ENCODE measurements at regions not wholly inside any gene's neighbourhood (a gene's known extent, or its start where the extent isn't known, plus 50 kb on each side); places are given as distances from the start of the nearest gene placed in this dataset.

DNA sequence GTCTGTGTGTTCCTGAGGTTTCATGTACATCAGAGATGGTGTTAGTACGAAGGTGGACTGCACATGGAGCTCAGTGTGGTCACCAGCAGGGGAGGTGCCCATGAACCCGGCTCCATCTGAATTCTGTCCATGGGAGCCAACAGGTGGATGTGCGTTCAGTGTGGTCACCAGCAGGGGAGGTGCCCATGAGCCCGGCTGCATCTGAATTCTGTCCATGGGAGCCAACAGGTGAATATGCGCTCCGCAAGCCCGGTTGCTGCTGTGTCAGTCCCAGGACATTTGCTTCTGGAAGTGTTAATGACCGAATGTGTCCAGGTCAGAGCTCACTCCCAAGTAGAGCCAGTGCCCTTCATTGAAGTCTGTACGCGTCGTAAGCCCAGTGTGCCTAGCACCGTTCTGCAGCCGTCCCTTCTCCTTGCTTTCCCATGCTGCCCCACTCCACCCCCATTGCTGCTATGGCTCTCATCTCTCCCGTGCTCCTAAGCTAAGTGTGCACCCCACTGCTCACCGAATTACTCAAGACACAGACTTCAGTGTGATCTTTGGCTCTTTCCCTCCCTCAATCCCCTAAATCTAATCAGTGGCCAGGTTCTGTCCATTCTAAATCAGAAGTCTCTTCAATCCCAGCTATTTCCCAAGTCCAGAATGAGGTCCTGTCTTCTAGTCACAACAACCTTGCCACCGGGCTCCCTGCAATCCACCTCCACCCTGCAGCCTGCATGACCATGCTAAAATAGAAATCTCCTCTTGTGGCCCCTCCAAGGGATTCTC is 352.4 kb downstream of the TCERG1L start:
- H3K9me3 ChIP-seq = peaks cover 3% of the 10 kb centered on the region
- no peak overlapping the region for H3K4me3 ChIP-seq
- no peaks in the 10 kb centered on the region for H3K36me3 ChIP-seq (ENCODE audit: low read depth)
- ATAC-seq = no peak
- TF ChIP-seq, protein P1, sequence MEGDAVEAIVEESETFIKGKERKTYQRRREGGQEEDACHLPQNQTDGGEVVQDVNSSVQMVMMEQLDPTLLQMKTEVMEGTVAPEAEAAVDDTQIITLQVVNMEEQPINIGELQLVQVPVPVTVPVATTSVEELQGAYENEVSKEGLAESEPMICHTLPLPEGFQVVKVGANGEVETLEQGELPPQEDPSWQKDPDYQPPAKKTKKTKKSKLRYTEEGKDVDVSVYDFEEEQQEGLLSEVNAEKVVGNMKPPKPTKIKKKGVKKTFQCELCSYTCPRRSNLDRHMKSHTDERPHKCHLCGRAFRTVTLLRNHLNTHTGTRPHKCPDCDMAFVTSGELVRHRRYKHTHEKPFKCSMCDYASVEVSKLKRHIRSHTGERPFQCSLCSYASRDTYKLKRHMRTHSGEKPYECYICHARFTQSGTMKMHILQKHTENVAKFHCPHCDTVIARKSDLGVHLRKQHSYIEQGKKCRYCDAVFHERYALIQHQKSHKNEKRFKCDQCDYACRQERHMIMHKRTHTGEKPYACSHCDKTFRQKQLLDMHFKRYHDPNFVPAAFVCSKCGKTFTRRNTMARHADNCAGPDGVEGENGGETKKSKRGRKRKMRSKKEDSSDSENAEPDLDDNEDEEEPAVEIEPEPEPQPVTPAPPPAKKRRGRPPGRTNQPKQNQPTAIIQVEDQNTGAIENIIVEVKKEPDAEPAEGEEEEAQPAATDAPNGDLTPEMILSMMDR (IDR thresholded peaks at IDR 0.05) = no peak
- DNase-seq = no peak
- intact Hi-C loops (cut with DNase I, micrococcal nuclease) = no loop called here
- no peaks in the 10 kb centered on the region for H3K4me1 ChIP-seq (ENCODE audit: low read depth)

DNA sequence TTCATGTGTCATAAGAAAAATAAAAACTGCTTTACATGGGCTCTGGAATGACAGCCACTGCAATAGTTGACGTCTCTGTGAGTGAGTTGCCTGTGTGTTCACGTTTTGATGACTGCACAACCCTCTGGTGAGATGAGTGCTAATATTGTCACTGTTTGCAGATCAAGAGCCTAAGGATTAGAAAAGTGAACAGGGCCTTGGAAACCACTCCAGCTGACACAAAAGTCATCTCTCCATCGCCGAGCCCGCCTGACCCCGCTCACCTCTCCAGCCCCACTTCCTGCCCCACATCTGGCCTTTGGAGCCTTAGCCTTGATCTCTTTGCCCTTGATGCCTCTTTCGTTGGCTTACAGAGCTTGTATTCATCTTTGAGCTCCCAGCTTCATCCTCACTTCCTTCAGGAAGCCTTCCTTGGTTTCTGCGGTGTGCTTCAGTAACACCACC is 351.7 kb downstream of the TCERG1L start:
- no peak for ATAC-seq
- TF ChIP-seq, protein P1 (IDR thresholded peaks at IDR 0.05) = no peak
- H3K4me1 ChIP-seq (ENCODE audit: low read depth) = no peaks in the 10 kb centered on the region
- peaks cover 3% of the 10 kb centered on the region for H3K9me3 ChIP-seq
- DNase-seq = no peak
- H3K4me3 ChIP-seq = no peak overlapping the region
- H3K36me3 ChIP-seq (ENCODE audit: low read depth) = no peaks in the 10 kb centered on the region
- intact Hi-C loops (cut with DNase I, micrococcal nuclease) = no loop called here

DNA sequence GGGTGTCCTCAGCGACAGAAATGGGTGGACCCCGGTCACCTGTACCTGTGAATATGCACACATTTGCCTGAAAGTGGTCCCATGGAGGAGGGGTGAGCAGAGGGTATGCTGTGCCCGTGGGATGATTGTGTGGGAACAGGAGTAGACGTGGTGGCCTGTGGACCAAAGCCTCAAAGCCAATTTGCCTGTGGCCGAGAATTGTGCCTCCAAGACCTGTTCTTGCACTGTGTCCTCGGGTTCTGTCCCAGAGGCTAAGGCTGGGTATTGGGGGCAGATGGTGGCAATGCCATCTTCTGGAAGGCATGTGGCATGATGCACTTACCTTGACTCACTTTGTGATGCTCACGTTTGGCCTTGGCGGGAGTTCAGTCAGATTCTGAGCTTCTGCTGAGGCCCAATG is 351.0 kb downstream of the TCERG1L start:
- TF ChIP-seq, protein P1 (IDR thresholded peaks at IDR 0.05) = no peak
- H3K36me3 ChIP-seq (ENCODE audit: low read depth) = no peaks in the 10 kb centered on the region
- H3K4me3 ChIP-seq = no peak overlapping the region
- peaks cover 3% of the 10 kb centered on the region for H3K9me3 ChIP-seq
- H3K4me1 ChIP-seq (ENCODE audit: low read depth) = no peaks in the 10 kb centered on the region
- DNase-seq = no peak
- no peak for ATAC-seq
- intact Hi-C loops (cut with DNase I, micrococcal nuclease) = no loop called here

DNA sequence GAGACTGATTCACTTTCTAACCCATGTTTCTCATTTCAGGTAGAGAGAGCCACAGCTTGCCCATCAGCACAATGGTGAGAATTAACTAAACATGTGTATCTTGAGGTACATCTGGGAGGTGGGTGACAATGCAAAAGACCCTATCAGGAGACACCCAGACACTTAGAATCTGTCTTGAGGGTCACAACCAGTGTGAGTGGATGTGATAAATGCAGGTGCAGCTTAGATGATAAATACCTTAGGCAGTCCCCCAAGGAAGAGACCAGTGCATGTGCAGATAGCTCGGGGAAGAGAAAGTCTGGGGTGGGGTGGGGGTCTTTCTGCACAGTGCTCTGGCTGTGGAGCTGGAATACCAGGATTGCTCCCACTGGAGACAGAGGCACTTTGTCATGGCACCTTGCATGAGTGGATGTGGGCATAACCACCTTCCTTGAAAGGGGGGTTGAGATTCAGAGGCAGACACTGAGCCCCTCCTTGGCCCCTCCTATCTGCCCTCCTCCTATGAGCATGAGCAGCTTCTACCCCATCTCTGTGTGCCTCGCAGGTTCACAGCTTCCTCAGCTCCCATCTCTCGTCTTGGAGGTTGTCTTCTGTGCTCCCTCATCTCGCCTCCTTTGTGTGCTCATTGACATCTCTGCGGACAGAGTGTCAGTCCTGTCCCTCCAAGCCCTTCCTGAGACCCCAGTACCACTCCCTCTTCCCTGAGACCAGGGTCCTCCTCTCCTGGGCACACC is 349.8 kb downstream of the TCERG1L start:
- H3K9me3 ChIP-seq = no peaks in the 10 kb centered on the region
- no peaks in the 10 kb centered on the region for H3K4me1 ChIP-seq (ENCODE audit: low read depth)
- intact Hi-C loops (cut with DNase I, micrococcal nuclease) = no loop called here
- H3K4me3 ChIP-seq = no peak overlapping the region
- DNase-seq (no peak), ATAC-seq (no peak)
- H3K36me3 ChIP-seq (ENCODE audit: low read depth) = no peaks in the 10 kb centered on the region
- TF ChIP-seq, protein P1 (IDR thresholded peaks at IDR 0.05) = no peak

DNA sequence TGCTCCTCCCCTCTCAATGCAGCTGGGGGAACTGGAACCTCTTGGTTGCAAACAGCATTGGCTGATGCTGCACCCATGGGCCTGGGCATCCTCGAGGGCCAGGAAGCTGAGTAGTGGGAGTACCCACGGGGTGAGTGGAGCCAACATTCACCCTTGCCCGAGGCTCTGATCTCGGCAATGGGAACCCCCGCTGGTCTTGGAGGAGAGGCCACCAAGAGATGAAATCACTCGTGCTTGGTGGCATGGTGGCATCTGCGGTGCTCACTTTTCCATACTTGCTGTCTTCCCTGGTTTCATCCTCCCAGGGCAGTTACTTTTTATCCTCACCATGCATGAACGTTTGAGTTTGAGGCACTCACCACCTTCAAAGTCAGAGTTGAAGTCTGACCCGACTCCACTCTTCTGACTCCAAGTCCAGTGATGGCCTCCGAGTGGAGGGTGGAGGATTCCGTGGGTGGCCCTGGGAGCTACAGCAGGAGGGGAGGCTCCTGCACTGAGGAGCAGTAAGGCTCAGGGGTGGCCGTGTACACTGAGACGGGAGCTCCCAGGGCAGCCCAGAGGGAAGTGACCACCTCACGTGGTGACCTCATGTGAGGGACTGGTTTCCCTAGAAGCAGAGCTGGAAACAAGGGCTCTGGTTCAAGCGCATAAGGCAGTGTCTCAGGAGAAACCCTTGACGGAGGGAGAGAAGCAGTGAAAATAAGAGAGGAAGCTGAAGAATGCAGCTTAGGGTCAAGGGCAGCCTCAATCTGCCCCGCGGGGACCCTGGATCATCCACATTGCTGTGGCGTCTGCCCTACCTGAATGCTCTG is 349.1 kb downstream of the TCERG1L start:
- TF ChIP-seq, protein P1 (IDR thresholded peaks at IDR 0.05) = no peak
- intact Hi-C loops (cut with DNase I, micrococcal nuclease) = no loop called here
- Histone ChIP-seq H3K36me3 (ENCODE audit: low read depth) (no peaks in the 10 kb centered on the region), H3K4me1 (ENCODE audit: low read depth) (no peaks in the 10 kb centered on the region), H3K4me3 (no peak overlapping the region), H3K9me3 (no peaks in the 10 kb centered on the region)
- no peak for ATAC-seq
- no peak for DNase-seq
